K562 (cell line): ENCODE measurements at regions not wholly inside any gene's neighbourhood (a gene's known extent, or its start where the extent isn't known, plus 50 kb on each side); places are given as distances from the start of the nearest gene placed in this dataset.

Experiments
- ATAC-seq: fragments of 200-7000 bp; cut with Tn5 transposase; 3 replicates; pipeline ENCODE4 v1.9.1; 2020; ENCODE audit warnings: moderate library complexity
- BruUV-seq: library from RNA; stranded (reverse); fragments of 400-500 nt; replicated peaks from 2 replicates; lab custom pipeline; 2021; lab: Mats Ljungman, UMichigan
- CTCF ChIA-PET: fragments of 300-600 bp; formaldehyde crosslinking; extraction: SDS; loops from one replicate; lab custom pipeline; 2021; ENCODE audit warnings: low intra/inter-chr PET ratio; lab: Yijun Ruan, JAX
- POLR2A ChIA-PET: fragments of 300-600, 350-650 bp; sonication (Branson Sonifier 250); formaldehyde crosslinking; extraction: SDS; loops from one replicate; lab custom pipeline; 2021; ENCODE audit warnings: antibody characterized with exemption, inconsistent platforms; lab: Yijun Ruan, JAX
- DNase-seq, 4 experiments: peaks; one replicate each; pipeline versions ENCODE4 v3.0.0 to v3.0.0-alpha.2; 2011 to 2018; ENCODE audit warnings: low spot score in 3 of 4, mixed read lengths in 3 of 4; ENCODE audit errors: extremely low read depth in 1 of 4
- FAIRE-seq: peaks from 2 replicates; lab custom pipeline; 2011; peaks lifted over from hg19 to GRCh38; lab: Jason Lieb, UNC
- H2AFZ ChIP-seq: 2 replicates; pipeline ENCODE4 v1.6.0; 2011; ENCODE audit warnings: low read depth, low read length, control low read depth, inconsistent platforms
- H3K27ac ChIP-seq: fragments of 200-600 bp; 3 replicates; pipeline ENCODE4 v1.8.0; 2011; ENCODE audit warnings: low read depth, mild to moderate bottlenecking, control low read depth, inconsistent platforms, low read length, moderate library complexity, mixed read lengths; ENCODE audit errors: extremely low read depth
- H3K27me3 ChIP-seq, 2 experiments: fragments of 300-600 bp in 1 of 2; 2 replicates in 1 of 2; 3 replicates in 1 of 2; pipeline versions ENCODE4 v1.6.0 to v1.8.0; 2011; ENCODE audit warnings: inconsistent platforms in 2 of 2, low read length in 2 of 2, mild to moderate bottlenecking in 1 of 2, mixed read lengths in 1 of 2, moderate library complexity in 1 of 2; ENCODE audit not compliant: control insufficient read depth in 2 of 2, insufficient read depth in 2 of 2
- H3K36me3 ChIP-seq: fragments of 300-600 bp; 3 replicates; pipeline ENCODE4 v1.8.0; 2011; ENCODE audit warnings: mild to moderate bottlenecking, low read length, inconsistent platforms; ENCODE audit not compliant: control insufficient read depth, insufficient read depth
- H3K4me1 ChIP-seq, 2 experiments: fragments of 200-600 bp in 1 of 2; replicated peaks in 1 of 2; 2 replicates in 1 of 2; 3 replicates in 1 of 2; pipeline versions ENCODE4 v1.5.1 to v1.8.0; 2011; ENCODE audit warnings: inconsistent platforms in 2 of 2, low read length in 2 of 2, mild to moderate bottlenecking in 1 of 2, mixed read lengths in 1 of 2, moderate library complexity in 1 of 2; ENCODE audit not compliant: control insufficient read depth in 2 of 2, insufficient read depth in 2 of 2
- H3K4me2 ChIP-seq: 2 replicates; pipeline ENCODE4 v1.6.1; 2011; ENCODE audit warnings: low read length, control low read depth, inconsistent platforms, mixed read lengths; ENCODE audit not compliant: insufficient read depth
- H3K4me3 ChIP-seq: fragments of 200-600 bp; sonication (generic), shearing (Covaris generic); 2 replicates; pipeline ENCODE4 v1.5.1; 2016; ENCODE audit warnings: control low read depth, inconsistent platforms
- H3K79me2 ChIP-seq: fragments of 200-600 bp; 3 replicates; pipeline ENCODE4 v1.8.0; 2011; ENCODE audit warnings: low read length, inconsistent platforms; ENCODE audit not compliant: control insufficient read depth, insufficient read depth
- H3K9ac ChIP-seq, 2 experiments: 2 replicates each; pipeline versions ENCODE4 v1.6.0 to v1.6.1; 2011; ENCODE audit warnings: low read depth in 2 of 2, low read length in 2 of 2, control low read depth in 1 of 2, inconsistent platforms in 1 of 2, mild to moderate bottlenecking in 1 of 2, mixed read lengths in 1 of 2; ENCODE audit not compliant: insufficient read depth in 1 of 2
- H3K9me1 ChIP-seq: one replicate; pipeline ENCODE4 v1.6.0; 2011; ENCODE audit warnings: inconsistent platforms, mild to moderate bottlenecking, low read length, moderate library complexity; ENCODE audit not compliant: control insufficient read depth, insufficient read depth
- H3K9me3 ChIP-seq: replicated peaks from 2 replicates; pipeline ENCODE4 v1.5.1; 2011; ENCODE audit warnings: low read depth, low read length, inconsistent platforms; ENCODE audit not compliant: control insufficient read depth, insufficient read depth
- H4K20me1 ChIP-seq: replicated peaks from 2 replicates; pipeline ENCODE4 v1.6.1; 2011; ENCODE audit warnings: low read length, inconsistent platforms, mixed read lengths; ENCODE audit not compliant: control insufficient read depth, insufficient read depth
- DNMT1 ChIP-seq: fragments of 450-650 bp; IDR thresholded peaks from 2 replicates; pipeline ENCODE4 v1.6.1; 2016; ENCODE audit warnings: antibody characterized with exemption, mild to moderate bottlenecking
- ETS2 ChIP-seq: IDR thresholded peaks from 2 replicates; pipeline ENCODE4 v1.6.1; 2016; ENCODE audit warnings: borderline replicate concordance, missing genetic modification characterization, mild to moderate bottlenecking, moderate library complexity, missing compliant biosample characterization; ENCODE audit not compliant: poor library complexity, severe bottlenecking
- MAFK ChIP-seq: IDR thresholded peaks from 2 replicates; pipeline ENCODE4 v1.6.1; 2011; ENCODE audit warnings: low read length, improper control_type of control experiment
- MCM3 ChIP-seq: fragments of 450-650 bp; IDR thresholded peaks from 2 replicates; pipeline ENCODE4 v1.6.1; 2016
- PKNOX1 ChIP-seq: fragments of 450-650 bp; IDR thresholded peaks from 2 replicates; pipeline ENCODE4 v1.6.1; 2016
- RBM25 ChIP-seq: fragments of 200-400 bp; formaldehyde crosslinking; IDR thresholded peaks from 2 replicates; pipeline ENCODE4 v1.6.1; 2018; ENCODE audit warnings: low read length, low read depth, moderate library complexity; ENCODE audit not compliant: severe bottlenecking
- U2AF2 ChIP-seq: fragments of 200-400 bp; formaldehyde crosslinking; optimal IDR thresholded peaks from 2 replicates; pipeline ENCODE3; 2017; ENCODE audit warnings: low read depth, mild to moderate bottlenecking, low read length
- ZBTB34 ChIP-seq: fragments of 250-450 bp; sonication (Bioruptor Pico); IDR thresholded peaks from 2 replicates; pipeline ENCODE4 v1.8.0; 2021; ENCODE audit warnings: mild to moderate bottlenecking, moderate library complexity
- ZNF75A ChIP-seq: fragments of 450-650 bp; formaldehyde crosslinking; IDR thresholded peaks from 2 replicates; pipeline ENCODE4 v1.4.0; 2020; ENCODE audit warnings: mild to moderate bottlenecking
- ZNF830 ChIP-seq: fragments of 250-450 bp; sonication (Bioruptor Pico); IDR thresholded peaks from 2 replicates; pipeline ENCODE4 v1.5.0; 2021; ENCODE audit warnings: mild to moderate bottlenecking
- WGBS: fragments of 100-300 bp; shearing (Covaris generic); methylation state at CpG from one replicate; pipeline ENCODE4 v1.1.6; 2016; ENCODE audit warnings: low coverage, mixed read lengths; ENCODE audit not compliant: insufficient coverage; ENCODE audit errors: missing lambda C conversion rate; 5-methylcytosine and 5-hydroxymethylcytosine counted together
- in situ Hi-C: fragments of 300-500 bp; cut with MboI; formaldehyde crosslinking; loops from 4 replicates; pipeline ENCODE4 v1.15.0; 2018; ENCODE audit warnings: inconsistent platforms, mixed read lengths
- intact Hi-C: fragments of 100-400 bp; cut with micrococcal nuclease; formaldehyde crosslinking; loops from 2 replicates; pipeline ENCODE4 v1.14.2; 2022
- TF ChIP-seq, protein P1 (sequence below), 2 experiments: fragments of 450-650 bp; formaldehyde crosslinking in 1 of 2; IDR thresholded peaks; 2 replicates each; pipeline versions ENCODE4 v1.4.0 to v1.6.1; 2014 to 2020; ENCODE audit warnings: mild to moderate bottlenecking in 2 of 2, borderline replicate concordance in 1 of 2, low read depth in 1 of 2

DNA sequence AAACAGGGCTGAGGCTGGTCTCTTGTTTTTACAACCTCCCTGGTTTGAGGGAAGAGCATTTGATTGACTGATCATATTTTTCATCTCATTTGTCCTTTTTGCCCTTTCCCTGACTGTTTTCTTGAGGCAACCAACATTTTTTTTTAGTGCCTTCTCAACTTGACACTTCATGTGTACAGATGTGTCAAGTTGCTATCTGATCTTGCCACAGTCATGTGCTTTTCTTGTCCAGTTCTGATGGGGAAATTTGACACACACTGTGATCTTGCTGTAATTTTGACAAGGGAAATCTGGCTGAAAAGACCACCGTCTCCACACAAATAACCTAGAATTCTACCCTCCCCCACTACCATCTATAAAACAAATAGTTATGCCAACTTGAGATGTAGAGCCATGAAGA lies 329.6 kb downstream of the KCTD12 start:
- Histone ChIP-seq H3K27me3 (no peaks in the 10 kb centered on the region), H3K9ac (no peak overlapping the region), H3K4me2 (no peak overlapping the region), H4K20me1 (no peaks in the 10 kb centered on the region), H3K9me1 (no peaks in the 10 kb centered on the region), H3K27ac (no peak overlapping the region)
- intact Hi-C loops (no loop called here), in situ Hi-C loops (no loop called here)
- ChIA-PET POLR2A (no interaction called here), CTCF (no interaction called here)
- WGBS: 0% methylated on average over 1 of the region's 1 CpG
- ATAC-seq: no peak
- no peak for TF ChIP-seq MCM3
- no peak for TF ChIP-seq U2AF2
- TF ChIP-seq RBM25: no peak
- TF ChIP-seq MAFK: no peak
- no peak for TF ChIP-seq ZBTB34 (CRISPR knock-in tag)
- TF ChIP-seq ETS2 (tag): no peak
- TF ChIP-seq ZNF830 (CRISPR knock-in tag): no peak
- no peak for TF ChIP-seq DNMT1
- TF ChIP-seq PKNOX1: no peak
- TF ChIP-seq ZNF75A: no peak
- TF ChIP-seq, protein P1, sequence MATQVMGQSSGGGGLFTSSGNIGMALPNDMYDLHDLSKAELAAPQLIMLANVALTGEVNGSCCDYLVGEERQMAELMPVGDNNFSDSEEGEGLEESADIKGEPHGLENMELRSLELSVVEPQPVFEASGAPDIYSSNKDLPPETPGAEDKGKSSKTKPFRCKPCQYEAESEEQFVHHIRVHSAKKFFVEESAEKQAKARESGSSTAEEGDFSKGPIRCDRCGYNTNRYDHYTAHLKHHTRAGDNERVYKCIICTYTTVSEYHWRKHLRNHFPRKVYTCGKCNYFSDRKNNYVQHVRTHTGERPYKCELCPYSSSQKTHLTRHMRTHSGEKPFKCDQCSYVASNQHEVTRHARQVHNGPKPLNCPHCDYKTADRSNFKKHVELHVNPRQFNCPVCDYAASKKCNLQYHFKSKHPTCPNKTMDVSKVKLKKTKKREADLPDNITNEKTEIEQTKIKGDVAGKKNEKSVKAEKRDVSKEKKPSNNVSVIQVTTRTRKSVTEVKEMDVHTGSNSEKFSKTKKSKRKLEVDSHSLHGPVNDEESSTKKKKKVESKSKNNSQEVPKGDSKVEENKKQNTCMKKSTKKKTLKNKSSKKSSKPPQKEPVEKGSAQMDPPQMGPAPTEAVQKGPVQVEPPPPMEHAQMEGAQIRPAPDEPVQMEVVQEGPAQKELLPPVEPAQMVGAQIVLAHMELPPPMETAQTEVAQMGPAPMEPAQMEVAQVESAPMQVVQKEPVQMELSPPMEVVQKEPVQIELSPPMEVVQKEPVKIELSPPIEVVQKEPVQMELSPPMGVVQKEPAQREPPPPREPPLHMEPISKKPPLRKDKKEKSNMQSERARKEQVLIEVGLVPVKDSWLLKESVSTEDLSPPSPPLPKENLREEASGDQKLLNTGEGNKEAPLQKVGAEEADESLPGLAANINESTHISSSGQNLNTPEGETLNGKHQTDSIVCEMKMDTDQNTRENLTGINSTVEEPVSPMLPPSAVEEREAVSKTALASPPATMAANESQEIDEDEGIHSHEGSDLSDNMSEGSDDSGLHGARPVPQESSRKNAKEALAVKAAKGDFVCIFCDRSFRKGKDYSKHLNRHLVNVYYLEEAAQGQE (IDR thresholded peaks at IDR 0.05; ENCODE audit: borderline replicate concordance): no peak
- TF ChIP-seq, protein P1 (CRISPR knock-in tag; IDR thresholded peaks at IDR 0.05; ENCODE audit: low read depth): no peak
- TF ChIP-seq, all 486 proteins: peak for 0
- H3K9me3 ChIP-seq: no peaks in the 10 kb centered on the region
- DNase-seq: no peak
- BruUV-seq: no TSS peak
- FAIRE-seq: no peak
- H3K36me3 ChIP-seq: no peaks in the 10 kb centered on the region
- no peak overlapping the region for H2AFZ ChIP-seq
- H3K4me1 ChIP-seq: no peaks in the 10 kb centered on the region
- no peak overlapping the region for H3K4me3 ChIP-seq
- no peaks in the 10 kb centered on the region for H3K79me2 ChIP-seq
